ENCODE measurements at regions not wholly inside any gene's neighbourhood (a gene's known extent, or its start where the extent isn't known, plus 50 kb on each side); places are given as distances from the start of the nearest gene placed in this dataset.

DNA sequence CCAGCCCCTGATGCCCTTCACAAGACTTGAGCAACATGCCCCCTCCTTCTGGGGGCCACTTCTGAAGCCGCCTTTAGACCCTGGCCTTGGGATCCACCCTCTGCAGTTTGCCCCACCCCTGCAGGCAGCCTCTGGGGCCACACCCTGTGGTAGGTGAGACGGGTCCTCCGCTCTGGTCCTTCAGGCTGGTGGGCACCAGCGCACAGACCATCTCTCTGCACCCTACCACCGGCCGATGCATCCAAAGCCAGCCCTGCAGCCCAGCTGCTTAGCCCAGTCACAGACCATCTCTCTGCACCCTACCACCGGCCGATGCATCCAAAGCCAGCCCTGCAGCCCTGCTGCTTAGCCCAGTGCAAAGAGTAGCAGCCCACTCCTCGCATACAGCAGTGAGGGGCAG lies 159.3 kb upstream of the ECI2 start:
- Histone ChIP-seq H3K36me3 (ENCODE audit: insufficient read depth, low read length) (no peaks in the 10 kb centered on the region), H3K27ac (ENCODE audit: low read depth, low read length, poor library complexity, severe bottlenecking) (no peak overlapping the region), H3K4me1 (ENCODE audit: insufficient read depth, low read length, severe bottlenecking) (no peaks in the 10 kb centered on the region), H3K27me3 (ENCODE audit: insufficient read depth, low read length) (no peaks in the 10 kb centered on the region), H3K9ac (ENCODE audit: low read length) (no peak overlapping the region), H3F3A (ENCODE audit: insufficient read depth, low read length) (no peaks in the 10 kb centered on the region), H3K9me2 (ENCODE audit: low read depth, low read length) (no peaks in the 10 kb centered on the region), H3K79me2 (ENCODE audit: insufficient read depth, low read length) (no peaks in the 10 kb centered on the region), H2AFZ (ENCODE audit: low read length) (no peak overlapping the region), H3K4me3 (ENCODE audit: low read depth, low read length, poor library complexity, severe bottlenecking) (no peak overlapping the region), H3K9me3 (ENCODE audit: low read length) (no peaks in the 10 kb centered on the region), H4K20me1 (ENCODE audit: insufficient read depth, low read length) (no peaks in the 10 kb centered on the region), H3K4me2 (ENCODE audit: low read length) (no peak overlapping the region)
- no peak for TF ChIP-seq EZH2 (IDR thresholded peaks at IDR 0.05; ENCODE audit: borderline replicate concordance, low read length)
- TF ChIP-seq CTCF (IDR thresholded peaks at IDR 0.05; ENCODE audit: low read length) = no peak

DNA sequence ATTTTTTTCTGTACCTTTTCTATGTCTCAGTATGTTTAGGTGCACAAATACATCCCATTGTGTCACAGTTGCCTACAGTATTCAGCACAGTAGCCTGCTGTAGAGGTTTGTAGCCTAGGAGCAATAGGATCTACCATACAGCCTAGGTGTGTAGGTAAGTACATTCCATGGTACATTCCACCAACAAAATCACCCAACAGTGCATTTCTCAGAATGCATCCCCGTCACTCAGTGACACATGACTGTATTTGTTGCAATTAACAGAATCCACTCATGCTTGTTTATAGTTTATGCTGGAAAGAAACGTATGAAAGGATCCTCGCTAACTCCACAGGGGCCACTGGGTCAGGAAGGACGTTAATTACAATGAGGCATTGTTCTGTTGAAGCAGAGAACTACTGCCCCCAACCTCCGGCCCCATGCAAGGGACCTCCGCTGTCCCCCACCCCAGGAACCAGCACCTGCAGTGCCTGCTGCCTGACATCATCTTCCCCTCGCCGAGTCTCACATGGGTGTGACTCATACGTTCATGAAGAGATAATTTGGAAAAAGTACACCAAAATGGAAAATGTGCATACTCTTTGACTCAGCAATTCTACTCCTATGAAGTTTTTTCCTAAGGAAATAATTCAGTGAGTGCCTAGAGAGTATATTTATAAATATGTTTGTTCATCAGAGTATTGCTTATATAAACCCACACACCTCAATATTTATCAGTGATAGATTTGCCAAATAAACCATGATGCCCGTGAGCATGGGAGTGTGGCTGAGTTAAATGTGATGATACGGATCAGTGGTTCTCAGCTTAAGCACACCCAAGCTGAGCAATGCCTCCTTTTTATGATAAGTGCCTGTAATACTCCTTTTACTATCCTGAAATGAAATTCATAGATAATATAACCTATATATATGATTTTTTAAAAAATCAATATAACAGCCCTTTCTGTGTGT lies 156.4 kb upstream of the ECI2 start:
- no peak overlapping the region for H3K27ac ChIP-seq (ENCODE audit: low read depth, low read length, poor library complexity, severe bottlenecking)
- TF ChIP-seq CTCF (IDR thresholded peaks at IDR 0.05; ENCODE audit: low read length) (no peak), EZH2 (IDR thresholded peaks at IDR 0.05; ENCODE audit: borderline replicate concordance, low read length) (no peak)
- no peak overlapping the region for H3K9ac ChIP-seq (ENCODE audit: low read length)
- no peaks in the 10 kb centered on the region for H3K36me3 ChIP-seq (ENCODE audit: insufficient read depth, low read length)
- H3K4me2 ChIP-seq (ENCODE audit: low read length) = no peak overlapping the region
- H3K4me1 ChIP-seq (ENCODE audit: insufficient read depth, low read length, severe bottlenecking) = no peaks in the 10 kb centered on the region
- no peaks in the 10 kb centered on the region for H3K9me3 ChIP-seq (ENCODE audit: low read length)
- H2AFZ ChIP-seq (ENCODE audit: low read length) = no peak overlapping the region
- no peaks in the 10 kb centered on the region for H3F3A ChIP-seq (ENCODE audit: insufficient read depth, low read length)
- H3K9me2 ChIP-seq (ENCODE audit: low read depth, low read length) = no peaks in the 10 kb centered on the region
- H3K79me2 ChIP-seq (ENCODE audit: insufficient read depth, low read length) = no peaks in the 10 kb centered on the region
- no peak overlapping the region for H3K4me3 ChIP-seq (ENCODE audit: low read depth, low read length, poor library complexity, severe bottlenecking)
- no peaks in the 10 kb centered on the region for H4K20me1 ChIP-seq (ENCODE audit: insufficient read depth, low read length)
- H3K27me3 ChIP-seq (ENCODE audit: insufficient read depth, low read length) = no peaks in the 10 kb centered on the region

GRCh38 chr6:4289770-4290320 lies 154.5 kb upstream of the ECI2 start:
- Histone ChIP-seq H4K20me1 (ENCODE audit: insufficient read depth, low read length) (no peaks in the 10 kb centered on the region), H3K36me3 (ENCODE audit: insufficient read depth, low read length) (no peaks in the 10 kb centered on the region), H3K79me2 (ENCODE audit: insufficient read depth, low read length) (no peaks in the 10 kb centered on the region), H3K27ac (ENCODE audit: low read depth, low read length, poor library complexity, severe bottlenecking) (no peak overlapping the region), H3F3A (ENCODE audit: insufficient read depth, low read length) (no peaks in the 10 kb centered on the region), H3K4me1 (ENCODE audit: insufficient read depth, low read length, severe bottlenecking) (no peaks in the 10 kb centered on the region), H3K4me2 (ENCODE audit: low read length) (no peak overlapping the region), H3K9ac (ENCODE audit: low read length) (no peak overlapping the region), H3K27me3 (ENCODE audit: insufficient read depth, low read length) (no peaks in the 10 kb centered on the region), H3K4me3 (ENCODE audit: low read depth, low read length, poor library complexity, severe bottlenecking) (no peak overlapping the region), H2AFZ (ENCODE audit: low read length) (no peak overlapping the region), H3K9me2 (ENCODE audit: low read depth, low read length) (no peaks in the 10 kb centered on the region), H3K9me3 (ENCODE audit: low read length) (no peaks in the 10 kb centered on the region)
- TF ChIP-seq EZH2 (IDR thresholded peaks at IDR 0.05; ENCODE audit: borderline replicate concordance, low read length) = no peak
- no peak for TF ChIP-seq CTCF (IDR thresholded peaks at IDR 0.05; ENCODE audit: low read length)

All from OCI-LY1 (cell line).